Prostate gland (tissue), 2 donors: ENCODE measurements at regions not wholly inside any gene's neighbourhood (a gene's known extent, or its start where the extent isn't known, plus 50 kb on each side); places are given as distances from the start of the nearest gene placed in this dataset.

Experiments
- DNase-seq: peaks from one replicate; pipeline ENCODE4 v3.0.0-alpha.2; 2019; ENCODE audit warnings: low spot score
- H3K27ac ChIP-seq, 2 donors: fragments of 200-600 bp; sonication (generic); 2 replicates each; pipeline ENCODE4 v1.5.1; 2017 to 2019
- H3K27me3 ChIP-seq: fragments of 200-600 bp; sonication (generic); replicated peaks from 2 replicates; pipeline ENCODE4 v1.5.1; 2019; ENCODE audit not compliant: insufficient read depth
- H3K36me3 ChIP-seq, 2 donors: fragments of 200-600 bp; sonication (generic); 1 replicate in 1 of 2; 2 replicates in 1 of 2; pipeline versions ENCODE4 v1.5.1 to v1.8.1; 2017 to 2019
- H3K4me1 ChIP-seq: fragments of 200-600 bp; sonication (generic); replicated peaks from 2 replicates; pipeline ENCODE4 v1.5.1; 2019
- H3K4me3 ChIP-seq, 2 donors: fragments of 200-600 bp; sonication (generic); 2 replicates each; pipeline ENCODE4 v1.5.1; 2017 to 2019
- H3K9me3 ChIP-seq: fragments of 200-600 bp; sonication (generic); 2 replicates; pipeline ENCODE4 v1.5.1; 2017
- POLR2A ChIP-seq: fragments of 450-650 bp; IDR thresholded peaks from one replicate; pipeline ENCODE4 v1.6.1; 2016; ENCODE audit warnings: antibody characterized with exemption, mild to moderate bottlenecking
- POLR2AphosphoS5 ChIP-seq: sonication (generic); formaldehyde crosslinking; IDR thresholded peaks from one replicate; pipeline ENCODE4 v1.6.1; 2017; ENCODE audit warnings: antibody characterized with exemption
- WGBS: methylation state at CpG from one replicate; pipeline ENCODE4 v1.1.5; 2018; 5-methylcytosine and 5-hydroxymethylcytosine counted together
- intact Hi-C: fragments of 100-400 bp; cut with DNase I; formaldehyde crosslinking; loops from one replicate; pipeline ENCODE4 v1.14.2; 2022
- TF ChIP-seq, protein P1 (sequence below), 4 experiments: fragments of 200-600 bp in 2 of 4; fragments of 450-650 bp in 2 of 4; sonication (generic) in 2 of 4; IDR thresholded peaks; 1 replicate in 3 of 4; 2 replicates in 1 of 4; pipeline ENCODE4 v1.5.1; 2016 to 2019; ENCODE audit warnings: antibody characterized with exemption in 4 of 4, mild to moderate bottlenecking in 2 of 4, moderate library complexity in 2 of 4

DNA sequence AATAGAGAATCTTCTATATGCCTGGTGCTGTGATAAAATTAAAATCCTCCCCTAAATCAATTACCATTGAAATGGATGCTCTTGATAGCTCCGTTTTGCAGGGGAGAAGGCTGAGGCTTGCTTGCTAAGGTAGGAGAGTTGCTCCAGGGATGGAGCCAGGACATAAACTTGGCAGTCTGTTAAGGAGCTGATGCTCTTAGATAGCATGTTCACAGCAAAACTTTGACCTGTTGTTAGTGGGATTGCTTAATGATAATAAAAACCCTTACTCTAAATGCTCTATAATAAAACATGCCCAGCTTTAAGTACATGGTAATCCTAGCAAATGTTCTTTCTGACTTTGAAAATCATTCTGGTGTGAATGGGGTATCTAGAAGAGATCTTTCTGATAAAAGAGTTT, 228.4 kb upstream of the JAG1 start:
- TF ChIP-seq POLR2AphosphoS5: no peak
- no peak for TF ChIP-seq POLR2A
- TF ChIP-seq, protein P1, sequence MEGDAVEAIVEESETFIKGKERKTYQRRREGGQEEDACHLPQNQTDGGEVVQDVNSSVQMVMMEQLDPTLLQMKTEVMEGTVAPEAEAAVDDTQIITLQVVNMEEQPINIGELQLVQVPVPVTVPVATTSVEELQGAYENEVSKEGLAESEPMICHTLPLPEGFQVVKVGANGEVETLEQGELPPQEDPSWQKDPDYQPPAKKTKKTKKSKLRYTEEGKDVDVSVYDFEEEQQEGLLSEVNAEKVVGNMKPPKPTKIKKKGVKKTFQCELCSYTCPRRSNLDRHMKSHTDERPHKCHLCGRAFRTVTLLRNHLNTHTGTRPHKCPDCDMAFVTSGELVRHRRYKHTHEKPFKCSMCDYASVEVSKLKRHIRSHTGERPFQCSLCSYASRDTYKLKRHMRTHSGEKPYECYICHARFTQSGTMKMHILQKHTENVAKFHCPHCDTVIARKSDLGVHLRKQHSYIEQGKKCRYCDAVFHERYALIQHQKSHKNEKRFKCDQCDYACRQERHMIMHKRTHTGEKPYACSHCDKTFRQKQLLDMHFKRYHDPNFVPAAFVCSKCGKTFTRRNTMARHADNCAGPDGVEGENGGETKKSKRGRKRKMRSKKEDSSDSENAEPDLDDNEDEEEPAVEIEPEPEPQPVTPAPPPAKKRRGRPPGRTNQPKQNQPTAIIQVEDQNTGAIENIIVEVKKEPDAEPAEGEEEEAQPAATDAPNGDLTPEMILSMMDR (IDR thresholded peaks at IDR 0.05): no peak
- no peak overlapping the region for H3K4me3 ChIP-seq
- intact Hi-C loops: no loop called here
- no peaks in the 10 kb centered on the region for H3K9me3 ChIP-seq
- 50% methylated on average over 1 of the region's 1 CpG for WGBS
- no peaks in the 10 kb centered on the region for H3K27me3 ChIP-seq
- DNase-seq: no peak
- H3K27ac ChIP-seq: no peak overlapping the region
- no peaks in the 10 kb centered on the region for H3K36me3 ChIP-seq
- no peaks in the 10 kb centered on the region for H3K4me1 ChIP-seq

DNA sequence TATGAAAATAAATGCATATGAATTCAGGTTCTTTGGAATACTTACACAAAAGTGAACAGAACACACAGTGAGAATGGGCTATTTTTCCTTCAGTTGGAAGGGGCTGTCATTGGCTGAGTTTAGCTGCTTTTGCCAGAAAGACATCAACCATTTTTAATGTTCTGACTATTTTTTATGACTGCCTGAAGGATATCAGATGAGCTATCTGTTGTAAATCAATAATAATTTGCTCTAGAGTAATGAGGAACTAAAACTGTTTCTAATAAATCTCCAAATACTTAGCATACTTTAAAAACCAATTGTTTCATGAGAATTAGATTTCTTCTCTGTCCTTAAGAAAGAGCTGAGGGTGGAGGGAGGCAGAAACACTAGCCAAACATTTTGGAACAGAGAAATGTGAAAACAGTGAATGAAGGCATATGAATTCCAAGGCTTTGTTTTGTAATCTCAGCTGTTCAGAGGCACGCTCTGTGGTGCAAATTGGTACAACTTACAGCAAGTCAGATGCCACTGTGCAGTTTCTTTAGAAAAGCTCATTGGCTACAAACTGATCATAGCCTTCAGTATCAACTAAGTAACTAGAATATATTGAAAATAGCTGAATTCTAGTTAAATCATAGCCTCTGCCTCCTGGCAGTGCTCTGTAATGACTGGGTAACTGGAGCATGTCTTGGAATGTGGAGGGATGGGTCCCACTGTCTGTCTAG, 228.9 kb upstream of the JAG1 start:
- TF ChIP-seq POLR2A (no peak), POLR2AphosphoS5 (no peak)
- TF ChIP-seq, protein P1 (IDR thresholded peaks at IDR 0.05): no peak
- no peaks in the 10 kb centered on the region for H3K36me3 ChIP-seq
- H3K27me3 ChIP-seq: no peaks in the 10 kb centered on the region
- no peak overlapping the region for H3K4me3 ChIP-seq
- H3K9me3 ChIP-seq: no peaks in the 10 kb centered on the region
- DNase-seq: no peak
- intact Hi-C loops: no loop called here
- WGBS: 28% methylated on average over 1 of the region's 1 CpG
- no peaks in the 10 kb centered on the region for H3K4me1 ChIP-seq
- H3K27ac ChIP-seq: no peak overlapping the region

DNA sequence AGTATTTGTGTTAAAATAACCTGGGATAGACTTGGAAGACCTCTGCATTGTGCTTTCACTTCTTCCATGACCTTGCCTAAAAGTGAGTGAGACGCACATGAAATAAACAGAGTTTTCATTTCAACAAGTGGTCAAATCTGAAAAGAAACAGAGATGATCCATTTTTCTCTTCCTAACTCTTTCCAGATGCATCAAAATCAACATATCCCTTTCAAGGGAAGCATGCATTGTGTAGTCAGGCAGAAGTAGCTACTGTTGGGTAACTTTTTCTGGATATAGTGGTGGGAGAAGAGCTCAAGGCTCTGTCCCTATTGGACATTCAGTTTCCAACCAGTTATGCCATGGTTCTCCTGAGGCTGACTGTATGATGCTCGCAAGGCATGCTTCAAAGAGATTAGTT, 233.0 kb upstream of the JAG1 start:
- no peak for TF ChIP-seq POLR2AphosphoS5
- TF ChIP-seq POLR2A: no peak
- TF ChIP-seq, protein P1 (IDR thresholded peaks at IDR 0.05): no peak
- 95% methylated on average over 2 of the region's 2 CpGs for WGBS
- Histone ChIP-seq H3K27ac (no peak overlapping the region), H3K4me3 (no peak overlapping the region), H3K27me3 (no peaks in the 10 kb centered on the region), H3K4me1 (no peaks in the 10 kb centered on the region), H3K9me3 (no peaks in the 10 kb centered on the region), H3K36me3 (no peaks in the 10 kb centered on the region)
- intact Hi-C loops: no loop called here
- DNase-seq: no peak

DNA sequence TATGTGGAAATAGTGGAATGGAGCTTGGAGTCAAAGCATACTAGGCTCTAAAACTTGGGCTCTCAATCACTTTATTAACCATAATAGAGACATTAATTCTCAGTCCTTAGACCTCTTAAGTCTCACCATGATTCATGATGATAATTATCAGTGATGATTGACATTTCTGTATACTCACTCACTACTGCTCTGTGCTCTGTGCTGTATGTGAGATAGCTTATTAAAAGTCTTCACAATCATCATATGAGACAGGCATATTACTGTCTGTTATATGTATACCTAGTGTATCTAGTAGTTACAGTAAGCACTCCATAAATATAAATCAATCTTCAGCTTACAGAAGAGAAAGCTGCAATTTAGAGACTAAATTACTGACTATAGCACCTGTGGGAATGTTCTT, 236.0 kb upstream of the JAG1 start:
- Histone ChIP-seq H3K9me3 (no peaks in the 10 kb centered on the region), H3K4me1 (no peaks in the 10 kb centered on the region), H3K27me3 (no peaks in the 10 kb centered on the region), H3K36me3 (no peaks in the 10 kb centered on the region), H3K4me3 (no peak overlapping the region), H3K27ac (no peak overlapping the region)
- intact Hi-C loops: no loop called here
- DNase-seq: no peak
- TF ChIP-seq POLR2A (no peak), POLR2AphosphoS5 (no peak)
- TF ChIP-seq, protein P1 (IDR thresholded peaks at IDR 0.05): no peak

DNA sequence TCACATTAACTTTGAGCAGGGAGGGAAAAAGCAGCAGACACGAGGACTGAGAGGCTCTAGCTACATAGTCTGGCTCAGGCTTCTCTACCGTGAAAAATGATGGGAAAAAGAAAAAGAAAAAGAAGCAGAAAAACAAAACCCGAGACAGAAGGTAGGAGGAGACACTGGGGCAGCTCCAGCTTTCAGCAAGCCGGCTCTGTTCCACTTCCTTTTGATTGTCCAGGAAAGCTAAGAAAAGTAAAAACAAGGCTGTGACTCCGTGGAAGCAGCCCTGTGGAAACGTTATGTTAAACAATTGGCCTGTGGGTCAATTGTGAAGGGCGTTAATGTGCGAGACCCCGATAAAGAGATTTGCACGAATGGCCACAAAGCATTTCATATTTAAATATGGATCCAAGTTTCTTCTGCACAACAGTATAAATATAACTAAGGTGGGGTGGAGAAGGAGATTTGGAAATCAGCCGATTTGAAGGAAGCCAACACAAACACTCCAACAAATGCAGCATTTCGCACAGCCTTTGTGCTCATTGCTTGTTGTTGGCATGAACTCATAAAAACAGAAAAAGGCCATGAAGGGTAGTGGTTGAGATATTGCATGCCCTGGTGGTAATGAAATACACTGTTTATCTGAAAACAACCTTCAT, 236.9 kb upstream of the JAG1 start:
- DNase-seq: no peak
- Histone ChIP-seq H3K27me3 (no peaks in the 10 kb centered on the region), H3K27ac (no peak overlapping the region), H3K9me3 (no peaks in the 10 kb centered on the region), H3K36me3 (no peaks in the 10 kb centered on the region), H3K4me3 (no peak overlapping the region), H3K4me1 (no peaks in the 10 kb centered on the region)
- no peak for TF ChIP-seq POLR2AphosphoS5
- TF ChIP-seq POLR2A: no peak
- TF ChIP-seq, protein P1 (IDR thresholded peaks at IDR 0.05): no peak
- intact Hi-C loops: no loop called here
- 23% methylated on average over 12 of the region's 12 CpGs for WGBS
